ENCODE measurements at regions not wholly inside any gene's neighbourhood (a gene's known extent, or its start where the extent isn't known, plus 50 kb on each side); places are given as distances from the start of the nearest gene placed in this dataset.

GRCh38 chr3:152516216-152516615, 247.5 kb downstream of the MBNL1 start:
- no peak for DNase-seq (ENCODE audit: low spot score)

GRCh38 chr3:152517502-152517901, 248.8 kb downstream of the MBNL1 start:
- DNase-seq (ENCODE audit: low spot score): no peak

GRCh38 chr3:152518346-152518745, 249.6 kb downstream of the MBNL1 start:
- DNase-seq (ENCODE audit: low spot score): no peak

GRCh38 chr3:152519376-152519775, 250.6 kb downstream of the MBNL1 start:
- no peak for DNase-seq (ENCODE audit: low spot score)

DNA sequence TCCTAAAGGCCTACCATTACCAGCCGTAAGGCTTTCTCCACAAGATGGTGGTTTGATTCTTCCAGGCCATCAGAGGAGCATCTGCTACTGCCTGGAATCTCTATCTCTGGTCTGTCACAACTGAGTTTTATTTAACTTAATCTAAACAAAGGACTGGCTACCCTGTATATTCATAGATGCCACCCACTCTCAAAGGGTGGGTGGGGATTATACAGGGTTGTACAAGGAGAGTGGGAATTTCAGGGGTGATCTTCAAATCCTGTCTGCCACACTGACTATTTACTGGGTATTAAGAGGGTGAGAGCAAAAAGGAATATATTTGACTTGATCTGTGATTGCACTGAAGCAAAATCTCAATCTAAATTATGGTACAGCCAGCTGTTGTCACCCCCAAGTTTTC, 253.3 kb downstream of the MBNL1 start:
- no peak for DNase-seq (ENCODE audit: low spot score)

DNA sequence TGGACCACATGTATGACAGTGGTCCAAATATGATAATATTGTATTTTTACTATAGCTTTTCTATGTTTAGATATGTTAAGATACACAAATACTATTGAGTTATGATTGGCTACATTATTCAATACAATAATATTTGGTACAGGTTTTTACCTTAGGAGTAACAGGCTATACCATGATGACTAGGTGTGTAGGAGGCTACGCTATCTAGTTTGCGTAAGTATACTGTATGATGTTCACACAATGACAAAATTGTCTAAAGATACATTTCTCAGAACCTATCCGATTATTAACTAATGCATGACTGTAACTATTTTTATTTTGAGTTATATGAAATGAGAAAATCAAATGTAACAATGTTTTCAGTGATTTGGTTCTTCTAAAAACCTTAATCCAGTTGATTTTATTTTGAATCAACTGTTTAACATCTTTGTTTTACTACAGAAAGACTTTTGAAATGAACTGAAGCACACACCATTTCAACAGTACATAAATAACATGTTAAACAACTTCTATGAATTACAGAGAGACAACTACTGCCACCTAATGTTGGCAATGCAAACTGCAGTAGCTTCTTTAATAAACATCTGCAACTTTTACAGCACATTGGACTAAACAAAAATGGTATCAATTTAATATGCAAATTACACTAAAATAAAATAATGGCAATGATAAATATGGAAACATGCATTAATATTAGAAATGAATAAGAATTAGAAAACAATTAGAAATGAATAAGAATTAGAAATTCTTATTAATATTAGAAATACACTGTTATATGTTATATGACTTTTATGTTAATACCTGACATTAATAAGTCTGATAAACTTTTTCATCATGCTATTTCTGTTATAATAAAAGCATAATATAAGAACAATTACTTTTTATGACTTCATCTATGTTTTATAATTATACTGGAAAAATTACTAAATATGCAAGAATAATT, 255.7 kb downstream of the MBNL1 start:
- peak; percentile 60 for DNase-seq (ENCODE audit: low spot score)

DNA sequence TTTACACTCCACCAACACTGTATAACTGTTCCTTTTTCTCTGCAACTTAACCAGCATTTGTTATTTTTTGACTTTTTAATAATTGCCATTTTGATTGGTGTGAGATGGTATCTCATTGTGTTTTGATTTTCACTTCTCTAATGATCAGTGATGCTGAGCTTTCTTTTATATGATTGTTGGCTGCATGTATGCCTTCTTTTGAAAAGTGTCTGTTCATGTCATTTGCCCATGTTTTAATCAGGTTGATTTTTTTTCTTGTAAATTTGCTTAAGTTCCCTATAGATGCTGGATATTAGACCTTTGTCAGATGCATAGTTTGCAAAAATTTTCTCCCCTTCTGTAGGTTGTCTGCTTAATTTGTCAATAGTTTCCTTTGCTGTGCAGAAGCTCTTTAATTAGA, 263.0 kb downstream of the MBNL1 start:
- no peak for DNase-seq (ENCODE audit: low spot score)

DNA sequence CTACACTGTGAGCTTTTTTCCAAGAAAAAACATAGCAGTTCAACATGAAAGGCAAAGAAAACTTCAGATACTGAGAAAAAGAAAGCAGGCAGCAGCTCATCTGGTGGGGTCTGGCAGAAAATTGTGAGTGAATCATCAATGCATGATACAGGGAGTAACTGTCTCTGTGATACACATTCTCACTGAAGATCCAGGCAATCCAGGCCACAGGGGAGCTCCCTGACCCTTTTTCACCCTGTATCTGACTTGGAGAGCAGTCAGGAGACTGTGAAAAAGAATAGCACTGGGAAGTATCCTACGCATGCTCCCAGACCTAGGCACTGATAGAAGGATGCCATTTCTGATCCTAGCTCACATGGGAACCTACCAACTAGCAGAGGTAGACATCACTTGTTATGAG, 269.8 kb downstream of the MBNL1 start:
- DNase-seq (ENCODE audit: low spot score): no peak

DNA sequence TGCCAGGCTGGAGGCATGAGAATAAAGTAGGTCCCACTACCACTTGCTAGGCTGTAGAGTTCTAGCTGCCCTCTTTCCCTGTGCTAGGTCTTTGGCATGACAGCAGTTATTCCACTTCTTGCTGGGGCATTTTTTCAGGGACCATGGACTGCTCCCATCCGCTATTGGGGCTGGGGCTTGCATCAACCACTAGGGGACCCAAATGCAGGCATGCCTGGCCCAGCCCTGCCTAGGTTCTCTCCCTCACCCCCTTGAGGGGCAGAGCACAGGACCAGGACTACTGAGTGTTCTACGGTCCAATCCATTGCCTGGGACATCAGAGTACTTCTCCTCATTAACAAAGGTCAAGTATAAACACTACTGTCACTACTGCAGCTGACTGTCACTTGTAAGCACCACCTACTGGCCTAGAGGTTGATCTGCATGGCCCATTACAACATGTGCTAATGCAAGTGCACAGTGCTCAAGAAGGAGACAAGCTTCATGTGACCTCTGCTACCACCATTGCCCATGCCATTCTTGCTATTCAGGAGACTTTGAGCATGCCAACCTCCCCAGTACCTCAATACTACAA, 270.5 kb downstream of the MBNL1 start:
- peak; percentile 5 for DNase-seq (ENCODE audit: low spot score)

DNA sequence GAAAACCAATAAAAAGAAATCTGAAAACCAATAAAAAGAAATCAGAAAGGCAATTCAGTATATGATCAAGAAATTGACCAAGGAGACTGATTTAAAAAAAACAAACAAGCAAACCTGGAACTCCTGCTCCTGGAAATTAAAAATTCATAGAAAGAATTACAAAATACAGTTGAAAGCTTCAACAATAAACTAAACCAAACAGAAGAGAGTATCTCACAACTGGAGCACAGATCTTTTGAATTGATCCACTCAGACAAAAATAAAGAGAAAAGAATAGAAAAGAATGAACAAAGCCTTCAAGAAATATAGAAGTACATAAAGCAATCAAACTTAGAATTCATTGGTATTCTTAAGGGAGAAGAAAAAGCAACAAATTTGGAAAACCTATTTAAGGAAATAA, 271.4 kb downstream of the MBNL1 start:
- no peak for DNase-seq (ENCODE audit: low spot score)

DNA sequence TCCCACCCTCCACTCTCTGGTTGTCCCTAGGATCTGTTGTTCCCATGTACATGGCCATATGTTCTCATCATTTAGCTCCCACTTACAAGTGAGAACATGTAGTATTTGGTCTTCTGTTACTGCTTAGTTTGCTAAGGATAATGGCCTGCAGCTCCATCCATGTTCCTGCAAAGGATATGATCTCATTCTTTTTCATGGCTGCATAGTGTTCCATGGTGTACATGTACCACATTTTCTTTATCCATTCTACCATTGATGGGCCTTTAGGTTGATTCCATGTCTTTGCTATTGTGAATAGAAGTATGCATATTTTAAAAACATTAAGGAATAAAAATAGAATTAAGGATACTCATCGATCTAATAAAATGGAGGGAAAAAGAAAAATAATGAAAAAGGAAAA, 278.4 kb downstream of the MBNL1 start:
- DNase-seq (ENCODE audit: low spot score): no peak

DNA sequence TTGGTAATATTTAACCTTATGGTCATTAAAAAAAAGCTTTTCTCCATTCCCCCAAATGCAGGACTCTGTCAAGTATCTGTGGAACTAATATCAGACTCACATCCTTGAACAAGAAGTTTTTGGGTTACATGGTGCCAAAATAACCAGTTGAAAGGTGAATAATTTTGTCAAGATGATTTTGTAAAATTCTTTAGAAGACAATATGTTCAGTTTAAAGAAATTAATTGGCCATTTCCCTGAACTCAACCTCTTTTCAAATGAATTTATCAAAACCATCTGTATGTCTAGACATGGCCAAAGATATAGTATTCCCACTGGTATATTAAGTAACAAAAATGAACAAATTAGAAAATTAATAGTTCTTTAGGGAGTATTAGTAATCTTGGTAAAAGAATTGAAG, 280.5 kb downstream of the MBNL1 start:
- no peak for DNase-seq (ENCODE audit: low spot score)

DNA sequence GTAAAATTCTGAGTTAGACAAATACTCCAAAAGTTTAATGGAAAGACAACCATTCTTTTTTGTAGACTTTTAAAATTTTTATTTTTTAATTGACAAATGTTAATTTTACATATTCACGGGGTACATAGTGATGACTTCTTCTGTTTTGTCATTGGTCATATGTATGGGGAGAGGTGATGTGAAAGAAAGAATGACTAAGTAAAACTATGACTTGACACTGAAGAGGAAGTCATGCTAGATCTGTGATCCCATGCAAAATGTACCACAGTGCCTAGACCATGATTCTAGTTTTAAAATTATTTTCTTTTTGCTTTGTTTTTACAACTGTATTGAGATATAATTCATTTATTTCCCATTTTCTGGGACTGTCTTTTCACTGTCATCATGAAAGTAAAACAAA, 281.6 kb downstream of the MBNL1 start:
- peak; percentile 1 for DNase-seq (ENCODE audit: low spot score)

DNA sequence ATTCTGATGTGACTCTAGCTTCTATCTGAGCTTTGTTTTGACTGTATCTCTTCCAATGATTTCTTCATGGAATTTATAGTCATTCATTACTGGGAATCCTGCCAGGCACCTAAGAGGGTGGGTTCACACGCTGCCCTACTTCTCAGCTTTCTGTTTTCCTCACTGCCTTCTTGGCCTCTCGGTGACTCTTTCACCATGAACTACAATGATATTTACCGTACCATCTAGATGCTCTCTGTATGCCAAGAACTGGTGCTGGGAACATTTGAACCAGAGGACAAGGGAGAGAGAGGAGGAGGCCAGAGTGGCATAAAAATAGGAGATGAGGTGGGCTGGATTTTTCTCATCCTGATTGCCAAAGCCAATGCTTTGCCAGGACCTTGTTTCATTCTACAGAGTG, 280.0 kb upstream of the P2RY1 start:
- DNase-seq (ENCODE audit: low spot score): no peak

GRCh38 chr3:152555666-152556291, 279.2 kb upstream of the P2RY1 start:
- no peak for DNase-seq (ENCODE audit: low spot score)

- DNase-seq (ENCODE audit: low spot score): peak; percentile 25
Measured at GRCh38 chr3:152556731-152557254, 278.1 kb upstream of the P2RY1 start.

- DNase-seq (ENCODE audit: low spot score): no peak
Measured at GRCh38 chr3:152557302-152557999, 277.5 kb upstream of the P2RY1 start.

GRCh38 chr3:152558386-152558785, 276.5 kb upstream of the P2RY1 start:
- DNase-seq (ENCODE audit: low spot score): no peak

DNA sequence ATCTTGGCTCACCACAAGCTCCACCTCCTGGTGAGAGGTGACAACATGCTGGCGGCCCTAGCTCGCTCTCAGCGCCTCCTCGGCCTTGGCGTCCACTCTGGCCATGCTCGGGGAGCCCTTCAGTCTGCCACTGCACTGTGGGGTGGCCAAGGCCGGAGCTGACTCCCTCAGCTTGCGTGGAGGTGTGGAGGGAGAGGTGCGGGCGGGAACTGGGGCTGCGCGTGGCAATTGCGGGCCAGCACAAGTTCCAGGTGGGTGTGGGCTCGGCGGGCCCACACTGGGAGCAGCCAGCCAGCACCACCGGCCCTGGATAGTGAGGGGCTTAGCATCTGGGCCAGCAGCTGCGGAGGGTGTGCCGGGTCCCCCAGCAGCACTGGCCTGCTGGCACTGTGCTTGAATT, 275.7 kb upstream of the P2RY1 start:
- no peak for DNase-seq (ENCODE audit: low spot score)

DNA sequence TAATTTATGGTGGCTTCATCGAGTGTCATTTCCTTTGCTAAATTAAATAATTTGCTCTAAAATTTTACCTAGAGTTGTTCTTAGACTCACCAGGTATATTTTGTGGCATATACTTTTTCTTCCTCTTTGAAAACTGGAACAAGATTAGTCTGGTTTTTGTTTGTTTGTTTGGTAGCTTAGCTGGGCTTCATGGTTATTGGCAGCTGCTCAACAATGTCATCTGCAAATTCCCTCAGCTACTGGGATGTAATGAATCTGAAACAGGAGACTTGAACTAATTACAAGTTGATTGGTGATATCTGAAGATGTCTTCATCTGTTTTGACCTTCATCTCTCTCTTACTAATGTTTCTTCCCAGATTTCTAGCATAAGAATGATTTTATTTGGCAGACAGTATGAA, 270.5 kb upstream of the P2RY1 start:
- no peak for DNase-seq (ENCODE audit: low spot score)

- peak; percentile 33 for DNase-seq (ENCODE audit: low spot score)
Measured at GRCh38 chr3:152574461-152575079, 260.4 kb upstream of the P2RY1 start.

- DNase-seq (ENCODE audit: low spot score): no peak
Measured at GRCh38 chr3:152578769-152579168, 256.2 kb upstream of the P2RY1 start.
